K562 (cell line): ENCODE measurements at regions not wholly inside any gene's neighbourhood (a gene's known extent, or its start where the extent isn't known, plus 50 kb on each side); places are given as distances from the start of the nearest gene placed in this dataset.

ENCODE experiments used
- ATAC-seq: fragments of 200-7000 bp; cut with Tn5 transposase; 3 replicates; pipeline ENCODE4 v1.9.1; 2020; ENCODE audit warnings: moderate library complexity
- BruUV-seq: library from RNA; stranded (reverse); fragments of 400-500 nt; replicated peaks from 2 replicates; lab custom pipeline; 2021; lab: Mats Ljungman, UMichigan
- CTCF ChIA-PET: fragments of 300-600 bp; formaldehyde crosslinking; extraction: SDS; loops from one replicate; lab custom pipeline; 2021; ENCODE audit warnings: low intra/inter-chr PET ratio; lab: Yijun Ruan, JAX
- POLR2A ChIA-PET: fragments of 300-600, 350-650 bp; sonication (Branson Sonifier 250); formaldehyde crosslinking; extraction: SDS; loops from one replicate; lab custom pipeline; 2021; ENCODE audit warnings: antibody characterized with exemption, inconsistent platforms; lab: Yijun Ruan, JAX
- DNase-seq, 4 experiments: peaks; one replicate each; pipeline versions ENCODE4 v3.0.0 to v3.0.0-alpha.2; 2011 to 2018; ENCODE audit warnings: low spot score in 3 of 4, mixed read lengths in 3 of 4; ENCODE audit errors: extremely low read depth in 1 of 4
- FAIRE-seq: peaks from 2 replicates; lab custom pipeline; 2011; peaks lifted over from hg19 to GRCh38; lab: Jason Lieb, UNC
- H2AFZ ChIP-seq: 2 replicates; pipeline ENCODE4 v1.6.0; 2011; ENCODE audit warnings: low read depth, low read length, control low read depth, inconsistent platforms
- H3K27ac ChIP-seq: fragments of 200-600 bp; 3 replicates; pipeline ENCODE4 v1.8.0; 2011; ENCODE audit warnings: low read depth, mild to moderate bottlenecking, control low read depth, inconsistent platforms, low read length, moderate library complexity, mixed read lengths; ENCODE audit errors: extremely low read depth
- H3K27me3 ChIP-seq, 2 experiments: fragments of 300-600 bp in 1 of 2; 2 replicates in 1 of 2; 3 replicates in 1 of 2; pipeline versions ENCODE4 v1.6.0 to v1.8.0; 2011; ENCODE audit warnings: inconsistent platforms in 2 of 2, low read length in 2 of 2, mild to moderate bottlenecking in 1 of 2, mixed read lengths in 1 of 2, moderate library complexity in 1 of 2; ENCODE audit not compliant: control insufficient read depth in 2 of 2, insufficient read depth in 2 of 2
- H3K36me3 ChIP-seq: fragments of 300-600 bp; 3 replicates; pipeline ENCODE4 v1.8.0; 2011; ENCODE audit warnings: mild to moderate bottlenecking, low read length, inconsistent platforms; ENCODE audit not compliant: control insufficient read depth, insufficient read depth
- H3K4me1 ChIP-seq, 2 experiments: fragments of 200-600 bp in 1 of 2; replicated peaks in 1 of 2; 2 replicates in 1 of 2; 3 replicates in 1 of 2; pipeline versions ENCODE4 v1.5.1 to v1.8.0; 2011; ENCODE audit warnings: inconsistent platforms in 2 of 2, low read length in 2 of 2, mild to moderate bottlenecking in 1 of 2, mixed read lengths in 1 of 2, moderate library complexity in 1 of 2; ENCODE audit not compliant: control insufficient read depth in 2 of 2, insufficient read depth in 2 of 2
- H3K4me2 ChIP-seq: 2 replicates; pipeline ENCODE4 v1.6.1; 2011; ENCODE audit warnings: low read length, control low read depth, inconsistent platforms, mixed read lengths; ENCODE audit not compliant: insufficient read depth
- H3K4me3 ChIP-seq: fragments of 200-600 bp; sonication (generic), shearing (Covaris generic); 2 replicates; pipeline ENCODE4 v1.5.1; 2016; ENCODE audit warnings: control low read depth, inconsistent platforms
- H3K79me2 ChIP-seq: fragments of 200-600 bp; 3 replicates; pipeline ENCODE4 v1.8.0; 2011; ENCODE audit warnings: low read length, inconsistent platforms; ENCODE audit not compliant: control insufficient read depth, insufficient read depth
- H3K9ac ChIP-seq, 2 experiments: 2 replicates each; pipeline versions ENCODE4 v1.6.0 to v1.6.1; 2011; ENCODE audit warnings: low read depth in 2 of 2, low read length in 2 of 2, control low read depth in 1 of 2, inconsistent platforms in 1 of 2, mild to moderate bottlenecking in 1 of 2, mixed read lengths in 1 of 2; ENCODE audit not compliant: insufficient read depth in 1 of 2
- H3K9me1 ChIP-seq: one replicate; pipeline ENCODE4 v1.6.0; 2011; ENCODE audit warnings: inconsistent platforms, mild to moderate bottlenecking, low read length, moderate library complexity; ENCODE audit not compliant: control insufficient read depth, insufficient read depth
- H3K9me3 ChIP-seq: replicated peaks from 2 replicates; pipeline ENCODE4 v1.5.1; 2011; ENCODE audit warnings: low read depth, low read length, inconsistent platforms; ENCODE audit not compliant: control insufficient read depth, insufficient read depth
- H4K20me1 ChIP-seq: replicated peaks from 2 replicates; pipeline ENCODE4 v1.6.1; 2011; ENCODE audit warnings: low read length, inconsistent platforms, mixed read lengths; ENCODE audit not compliant: control insufficient read depth, insufficient read depth
- PKNOX1 ChIP-seq: fragments of 450-650 bp; IDR thresholded peaks from 2 replicates; pipeline ENCODE4 v1.6.1; 2016
- PRMT5 ChIP-seq: sonication (generic); formaldehyde crosslinking; IDR thresholded peaks from 2 replicates; pipeline ENCODE4 v1.5.0; 2020; ENCODE audit warnings: missing genetic modification reagents
- RBM25 ChIP-seq: fragments of 200-400 bp; formaldehyde crosslinking; IDR thresholded peaks from 2 replicates; pipeline ENCODE4 v1.6.1; 2018; ENCODE audit warnings: low read length, low read depth, moderate library complexity; ENCODE audit not compliant: severe bottlenecking
- WGBS: fragments of 100-300 bp; shearing (Covaris generic); methylation state at CpG from one replicate; pipeline ENCODE4 v1.1.6; 2016; ENCODE audit warnings: low coverage, mixed read lengths; ENCODE audit not compliant: insufficient coverage; ENCODE audit errors: missing lambda C conversion rate; 5-methylcytosine and 5-hydroxymethylcytosine counted together
- in situ Hi-C: fragments of 300-500 bp; cut with MboI; formaldehyde crosslinking; loops from 4 replicates; pipeline ENCODE4 v1.15.0; 2018; ENCODE audit warnings: inconsistent platforms, mixed read lengths
- intact Hi-C: fragments of 100-400 bp; cut with micrococcal nuclease; formaldehyde crosslinking; loops from 2 replicates; pipeline ENCODE4 v1.14.2; 2022

DNA sequence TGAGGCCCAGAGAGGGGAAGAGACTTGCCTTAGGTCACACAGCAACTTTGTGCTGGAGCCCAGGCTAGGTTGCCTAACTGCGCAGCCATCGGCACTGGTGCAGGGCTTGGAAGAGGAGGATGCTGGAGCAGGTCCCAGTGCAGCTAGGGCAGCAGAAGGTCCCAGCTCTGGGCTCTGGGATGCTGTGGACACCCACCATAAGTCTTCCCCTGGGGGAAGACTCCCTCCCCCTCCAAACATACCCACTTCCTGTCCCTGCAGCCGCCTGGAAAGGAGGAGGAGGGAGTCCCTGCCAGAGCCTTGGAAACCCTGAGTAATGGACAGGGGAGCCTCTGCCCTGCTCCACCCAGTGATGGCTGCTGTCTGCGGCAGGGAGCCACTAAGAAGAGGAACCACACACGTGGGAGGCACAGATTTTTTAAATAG lies 93.6 kb downstream of the NCR2 start (continued):
- peak; percentile 47; the same call in 1 of the 2 replicates for TF ChIP-seq PKNOX1

- in situ Hi-C loops (no loop called here), intact Hi-C loops (no loop called here)
- FAIRE-seq: no peak
- no peak for ATAC-seq
- peaks cover 0 to 14% of the 10 kb centered on the region in 2 experiments; a peak in 2 of 5 replicates for H3K4me1 ChIP-seq
- H3K36me3 ChIP-seq: no peaks in the 10 kb centered on the region
- H3K9me1 ChIP-seq: no peaks in the 10 kb centered on the region
- 7% methylated on average over 14 of the region's 14 CpGs for WGBS
- no peaks in the 10 kb centered on the region for H3K9me3 ChIP-seq
- peaks cover under 1% of the 10 kb centered on the region; the same call in 1 of the 2 replicates for H4K20me1 ChIP-seq
- no peak overlapping the region for H3K27ac ChIP-seq
- no peaks in the 10 kb centered on the region for H3K79me2 ChIP-seq
- CTCF ChIA-PET: no interaction called here
- peaks cover 25 to 49% of the 10 kb centered on the region in 2 experiments; a peak in 4 of 5 replicates for H3K27me3 ChIP-seq
- DNase-seq: no peak
- no peak overlapping the region for H2AFZ ChIP-seq
- H3K9ac ChIP-seq: no peak overlapping the region
- H3K4me3 ChIP-seq: no peak overlapping the region
- H3K4me2 ChIP-seq: no peak overlapping the region
- POLR2A ChIA-PET: interaction anchor here (1.2 kb wide), 1 partner anchor 14 kb away, joined by 4 read pairs; no protein-coding TSS in a partner anchor
- no peak for TF ChIP-seq PRMT5
- peak; percentile 50 for TF ChIP-seq RBM25
- no TSS peak for BruUV-seq
These were observed 94.4 kb downstream of the NCR2 start for GRCh38 chr6:41429506-41430504.
